Islet of Langerhans (tissue), 1 donor: ENCODE measurements at regions not wholly inside any gene's neighbourhood (a gene's known extent, or its start where the extent isn't known, plus 50 kb on each side); places are given as distances from the start of the nearest gene placed in this dataset.

ENCODE experiments used
- FAIRE-seq: peaks from one replicate; lab custom pipeline; 2011; peaks lifted over from hg19 to GRCh38; lab: Jason Lieb, UNC

DNA sequence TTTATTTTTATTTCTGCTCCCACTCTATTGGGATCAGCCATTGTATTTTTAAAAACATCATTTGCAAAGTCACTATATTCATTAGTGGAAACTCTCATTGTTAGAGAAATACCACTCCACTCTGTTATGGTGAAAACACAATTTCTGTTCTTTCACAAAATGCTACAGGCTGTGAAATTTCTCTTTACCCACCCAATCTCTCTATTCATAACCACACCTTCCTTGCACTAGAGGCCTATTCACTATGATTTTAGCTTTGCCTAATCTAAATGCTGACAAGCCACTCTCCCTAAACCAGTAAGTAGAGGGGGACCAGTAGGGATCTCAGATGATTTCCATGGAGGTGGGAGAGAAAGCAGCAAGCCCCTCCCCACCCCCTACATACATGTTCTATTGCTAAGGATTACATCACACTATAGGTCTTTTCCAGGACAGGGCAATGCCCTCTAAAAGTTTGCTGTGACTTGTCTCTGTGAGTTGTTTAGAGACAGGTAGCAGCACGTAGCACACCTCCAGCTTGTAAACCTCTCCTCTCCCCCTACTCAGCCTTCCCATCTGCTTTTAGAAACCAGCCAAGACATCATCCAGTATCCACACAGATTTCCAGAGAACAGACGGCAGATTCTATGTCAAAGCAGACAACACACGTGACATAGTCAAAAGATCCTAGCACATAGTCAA is 58.3 kb upstream of the PPP1R3C start:
- FAIRE-seq, result no peak

DNA sequence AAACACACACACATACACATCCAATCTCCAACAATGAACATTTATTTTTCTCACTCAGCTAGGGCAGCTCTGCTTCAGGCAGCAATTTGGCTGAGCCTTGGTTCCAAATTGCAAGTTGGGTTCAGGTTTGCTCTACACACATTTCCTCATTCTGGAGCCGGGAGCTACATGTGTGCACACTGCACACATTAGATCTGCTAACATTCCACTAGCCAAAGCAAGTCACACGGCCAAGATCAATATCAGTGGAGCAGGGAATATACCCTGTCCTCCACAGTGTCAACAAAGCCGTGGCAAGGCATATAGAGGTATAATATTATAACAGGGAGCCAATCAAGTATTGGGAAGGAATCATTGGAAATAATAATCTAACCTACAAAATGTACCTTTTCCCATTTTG is 57.5 kb upstream of the PPP1R3C start:
- no peak for FAIRE-seq

DNA sequence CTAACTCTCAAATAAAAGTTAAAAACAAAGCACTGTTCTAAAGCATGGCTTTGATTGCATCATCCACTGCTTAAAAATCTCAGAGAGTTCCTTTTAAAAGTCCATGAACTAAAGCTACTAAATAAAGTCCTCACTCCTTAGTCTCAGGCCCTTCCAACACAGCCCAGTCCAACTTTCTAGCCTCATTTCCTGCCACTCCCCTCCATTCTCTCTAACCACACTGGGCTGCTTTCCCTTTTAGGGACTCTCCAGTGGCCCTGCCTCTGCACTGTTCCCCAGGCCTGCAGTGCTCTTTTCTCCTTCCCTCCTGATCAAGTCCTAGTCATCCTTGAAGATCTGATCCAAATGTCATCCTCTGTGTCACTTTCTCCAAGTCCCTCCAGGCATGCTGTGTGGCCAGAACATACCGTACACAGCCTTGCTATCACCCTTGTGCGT is 56.9 kb upstream of the PPP1R3C start:
- FAIRE-seq, result no peak

DNA sequence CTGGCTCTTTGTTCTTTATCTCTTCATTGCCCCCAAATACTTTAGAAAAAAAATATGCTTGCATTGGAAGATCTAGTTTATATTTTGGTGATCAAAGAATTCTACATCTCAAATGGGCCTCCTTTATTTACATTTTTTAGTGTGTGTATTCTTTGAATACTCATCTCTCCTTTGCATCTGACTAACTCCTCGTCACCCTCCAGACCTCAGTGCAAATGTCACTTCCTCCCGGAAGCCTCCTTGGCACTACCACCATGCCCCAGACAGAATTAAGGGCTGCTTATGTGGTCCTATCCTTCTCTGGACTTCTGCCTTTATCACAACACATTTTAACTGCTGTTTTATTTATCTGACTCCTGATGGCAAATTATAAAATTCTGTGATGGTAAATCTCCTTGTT is 52.0 kb upstream of the PPP1R3C start:
- FAIRE-seq, result no peak

DNA sequence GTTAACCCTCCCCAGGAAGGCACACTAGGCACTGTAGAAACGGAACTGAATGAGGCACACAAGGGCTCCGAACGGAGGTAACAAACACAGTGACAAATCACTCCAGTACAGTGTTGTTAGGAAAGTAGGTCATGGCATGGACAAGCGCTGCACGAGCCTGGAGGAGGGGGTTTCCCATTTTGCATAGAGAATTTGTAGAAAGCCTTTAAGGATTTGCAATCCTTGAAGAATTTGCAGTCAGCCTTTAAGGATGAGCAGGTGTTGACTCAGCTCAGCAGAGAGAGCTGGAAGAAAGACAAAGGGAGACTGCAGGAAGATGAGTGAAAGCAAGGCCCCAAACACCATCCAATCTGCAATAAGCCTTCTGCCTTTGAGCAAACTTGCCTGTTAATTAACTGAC is 51.1 kb upstream of the PPP1R3C start:
- no peak for FAIRE-seq

DNA sequence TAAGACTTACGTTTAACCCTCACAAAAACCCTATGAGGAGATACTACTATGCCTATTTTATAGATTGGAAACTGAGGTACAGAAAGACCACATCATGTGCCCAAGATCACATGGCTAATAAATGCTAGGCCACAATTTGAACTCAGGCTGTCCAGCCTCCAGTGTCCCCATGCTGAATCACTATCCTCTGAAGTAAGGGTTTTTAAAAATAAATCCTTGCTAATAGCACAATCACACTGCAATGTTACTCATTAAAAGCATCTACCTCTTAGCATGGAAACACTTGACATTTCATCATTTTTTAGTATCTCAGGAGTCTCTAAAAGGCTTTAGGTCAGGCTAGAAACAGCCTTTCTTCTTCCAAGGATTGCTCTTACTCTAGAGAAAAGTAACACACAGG is 50.0 kb upstream of the PPP1R3C start:
- no peak for FAIRE-seq
